Neural progenitor cell (in vitro differentiated cells): ENCODE measurements at regions not wholly inside any gene's neighbourhood (a gene's known extent, or its start where the extent isn't known, plus 50 kb on each side); places are given as distances from the start of the nearest gene placed in this dataset.

Source experiments
- DNase-seq: peaks from one replicate; pipeline ENCODE4 v3.0.0-alpha.2; 2016; ENCODE audit warnings: low spot score
- H2AFZ ChIP-seq: fragments of 200-600 bp; sonication (generic); replicated peaks from 2 replicates; pipeline ENCODE4 v1.6.1; 2016; ENCODE audit warnings: antibody characterized with exemption
- H3F3A ChIP-seq: fragments of 200-600 bp; sonication (generic); 2 replicates; pipeline ENCODE4 v1.6.1; 2016; ENCODE audit warnings: antibody characterized with exemption, low read depth
- H3K27ac ChIP-seq: fragments of 200-600 bp; sonication (generic); 2 replicates; pipeline ENCODE4 v1.5.1; 2016; ENCODE audit warnings: mild to moderate bottlenecking
- H3K27me3 ChIP-seq: fragments of 200-600 bp; sonication (generic); 2 replicates; pipeline ENCODE4 v1.6.1; 2016; ENCODE audit warnings: mild to moderate bottlenecking, moderate library complexity
- H3K36me3 ChIP-seq: fragments of 200-600 bp; sonication (generic); 2 replicates; pipeline ENCODE4 v1.5.1; 2016
- H3K4me1 ChIP-seq: fragments of 200-600 bp; sonication (generic); 2 replicates; pipeline ENCODE4 v1.6.1; 2016; ENCODE audit warnings: mixed run types
- H3K4me2 ChIP-seq: fragments of 200-600 bp; sonication (generic); 2 replicates; pipeline ENCODE4 v1.6.1; 2016
- H3K4me3 ChIP-seq: fragments of 200-600 bp; sonication (generic); 2 replicates; pipeline ENCODE4 v1.5.1; 2016
- H3K79me2 ChIP-seq: fragments of 200-600 bp; sonication (generic); 2 replicates; pipeline ENCODE4 v1.6.1; 2016; ENCODE audit warnings: low read depth
- H3K9ac ChIP-seq: fragments of 200-600 bp; sonication (generic); 2 replicates; pipeline ENCODE4 v1.6.1; 2016
- H3K9me3 ChIP-seq: fragments of 200-600 bp; sonication (generic); 2 replicates; pipeline ENCODE4 v1.5.1; 2016; ENCODE audit warnings: low read depth
- H4K20me1 ChIP-seq: fragments of 200-600 bp; sonication (generic); 2 replicates; pipeline ENCODE4 v1.6.1; 2016; ENCODE audit warnings: low read depth
- H3K27ac Mint-ChIP-seq: 3 replicates; pipeline ENCODE4 v1.8.0; 2021; ENCODE audit warnings: mixed read lengths
- H3K27me3 Mint-ChIP-seq: 2 replicates; pipeline ENCODE4 v1.8.0; 2022; ENCODE audit warnings: low read depth, mild to moderate bottlenecking, inconsistent platforms, moderate library complexity, mixed read lengths; ENCODE audit not compliant: insufficient read depth
- H3K36me3 Mint-ChIP-seq: 3 replicates; pipeline ENCODE4 v1.8.0; 2021; ENCODE audit warnings: mixed read lengths
- H3K4me1 Mint-ChIP-seq: 3 replicates; pipeline ENCODE4 v1.8.0; 2021; ENCODE audit warnings: mixed read lengths
- H3K4me3 Mint-ChIP-seq: 3 replicates; pipeline ENCODE4 v1.8.0; 2021; ENCODE audit warnings: mild to moderate bottlenecking, moderate library complexity, mixed read lengths
- H3K9me3 Mint-ChIP-seq: 3 replicates; pipeline ENCODE4 v1.8.0; 2020; ENCODE audit warnings: mixed read lengths
- CTCF ChIP-seq: fragments of 200-600 bp; sonication (generic); IDR thresholded peaks from 2 replicates; pipeline ENCODE4 v1.5.1; 2017; ENCODE audit warnings: antibody characterized with exemption, mild to moderate bottlenecking
- EZH2 ChIP-seq: fragments of 200-600 bp; sonication (generic); IDR thresholded peaks from 2 replicates; pipeline ENCODE4 v1.6.1; 2017; ENCODE audit warnings: antibody characterized with exemption, mild to moderate bottlenecking, moderate library complexity
- EZH2phosphoT487 ChIP-seq: fragments of 200-600 bp; sonication (generic); IDR thresholded peaks from 2 replicates; pipeline ENCODE4 v1.6.1; 2017; ENCODE audit warnings: antibody characterized with exemption

- H3F3A ChIP-seq, result no peaks in the 10 kb centered on the region
- H3K4me3 ChIP-seq, result no peak overlapping the region
- no peaks in the 10 kb centered on the region for H3K79me2 ChIP-seq
- H4K20me1 ChIP-seq, result no peaks in the 10 kb centered on the region
- H3K9ac ChIP-seq, result no peak overlapping the region
- H2AFZ ChIP-seq, result no peak overlapping the region
- H3K27me3 Mint-ChIP-seq, result peaks cover 3% of the 10 kb centered on the region
- no peak overlapping the region for H3K4me2 ChIP-seq
- H3K9me3 Mint-ChIP-seq, result no peaks in the 10 kb centered on the region
- TF ChIP-seq CTCF (no peak), EZH2phosphoT487 (no peak), EZH2 (no peak)
- H3K27me3 ChIP-seq, result no peaks in the 10 kb centered on the region
- no peaks in the 10 kb centered on the region for H3K36me3 Mint-ChIP-seq
- no peaks in the 10 kb centered on the region for H3K4me1 ChIP-seq
- DNase-seq, result no peak
- no peaks in the 10 kb centered on the region for H3K9me3 ChIP-seq
- H3K4me3 Mint-ChIP-seq, result no peak overlapping the region
- H3K27ac Mint-ChIP-seq, result no peak overlapping the region
- H3K4me1 Mint-ChIP-seq, result no peaks in the 10 kb centered on the region
- H3K36me3 ChIP-seq, result no peaks in the 10 kb centered on the region
- no peak overlapping the region for H3K27ac ChIP-seq
Measured at GRCh38 chr6:53216301-53216700, 67.7 kb upstream of the GCM1 start.

GRCh38 chr6:53214172-53214571 lies 65.5 kb upstream of the GCM1 start:
- H2AFZ ChIP-seq, result no peak overlapping the region
- H3K27ac ChIP-seq, result no peak overlapping the region
- Mint-ChIP-seq H3K4me3 (no peak overlapping the region), H3K27me3 (peaks cover 3% of the 10 kb centered on the region), H3K27ac (no peak overlapping the region), H3K4me1 (no peaks in the 10 kb centered on the region), H3K36me3 (no peaks in the 10 kb centered on the region), H3K9me3 (no peaks in the 10 kb centered on the region)
- H3K9ac ChIP-seq, result no peak overlapping the region
- no peaks in the 10 kb centered on the region for H3K4me1 ChIP-seq
- H3K4me3 ChIP-seq, result no peak overlapping the region
- H3K79me2 ChIP-seq, result no peaks in the 10 kb centered on the region
- H3K27me3 ChIP-seq, result no peaks in the 10 kb centered on the region
- no peak for DNase-seq
- no peaks in the 10 kb centered on the region for H3K36me3 ChIP-seq
- no peaks in the 10 kb centered on the region for H3K9me3 ChIP-seq
- TF ChIP-seq CTCF (no peak), EZH2phosphoT487 (no peak), EZH2 (no peak)
- no peaks in the 10 kb centered on the region for H4K20me1 ChIP-seq
- H3F3A ChIP-seq, result no peaks in the 10 kb centered on the region
- H3K4me2 ChIP-seq, result no peak overlapping the region

GRCh38 chr6:53210811-53211210 lies 62.2 kb upstream of the GCM1 start:
- Histone ChIP-seq H3K27ac (no peak overlapping the region), H3K79me2 (no peaks in the 10 kb centered on the region), H3F3A (no peaks in the 10 kb centered on the region), H3K4me2 (no peak overlapping the region), H3K4me1 (no peaks in the 10 kb centered on the region), H3K27me3 (no peaks in the 10 kb centered on the region), H3K36me3 (no peaks in the 10 kb centered on the region), H4K20me1 (no peaks in the 10 kb centered on the region), H3K9ac (no peak overlapping the region), H3K4me3 (no peak overlapping the region), H2AFZ (no peak overlapping the region), H3K9me3 (no peaks in the 10 kb centered on the region)
- peaks cover under 1% of the 10 kb centered on the region for H3K4me1 Mint-ChIP-seq
- TF ChIP-seq EZH2phosphoT487 (no peak), CTCF (no peak), EZH2 (no peak)
- no peak for DNase-seq
- no peak overlapping the region for H3K27ac Mint-ChIP-seq
- H3K4me3 Mint-ChIP-seq, result no peak overlapping the region
- H3K27me3 Mint-ChIP-seq, result peaks cover 3% of the 10 kb centered on the region
- H3K9me3 Mint-ChIP-seq, result peaks cover 3% of the 10 kb centered on the region
- H3K36me3 Mint-ChIP-seq, result no peaks in the 10 kb centered on the region

- Mint-ChIP-seq H3K4me3 (no peak overlapping the region), H3K9me3 (peaks cover 3% of the 10 kb centered on the region)
- H3F3A ChIP-seq, result no peaks in the 10 kb centered on the region
Measured at GRCh38 chr6:53209681-53210080, 61.0 kb upstream of the GCM1 start.

More at GRCh38 chr6:53209681-53210080, 61.0 kb upstream of the GCM1 start:
- H3K27me3 Mint-ChIP-seq, result peaks cover 3% of the 10 kb centered on the region
- Histone ChIP-seq H3K4me1 (no peaks in the 10 kb centered on the region), H3K36me3 (no peaks in the 10 kb centered on the region), H3K9ac (no peak overlapping the region), H3K4me3 (no peak overlapping the region), H3K27me3 (no peaks in the 10 kb centered on the region), H3K79me2 (no peaks in the 10 kb centered on the region), H3K4me2 (no peak overlapping the region), H3K9me3 (no peaks in the 10 kb centered on the region), H2AFZ (no peak overlapping the region), H3K27ac (no peak overlapping the region), H4K20me1 (no peaks in the 10 kb centered on the region)
- no peaks in the 10 kb centered on the region for H3K36me3 Mint-ChIP-seq
- no peak overlapping the region for H3K27ac Mint-ChIP-seq
- TF ChIP-seq CTCF, result no peak
- TF ChIP-seq EZH2, result no peak
- TF ChIP-seq EZH2phosphoT487, result no peak
- DNase-seq, result no peak
- H3K4me1 Mint-ChIP-seq, result peaks cover 5% of the 10 kb centered on the region
